ENCODE measurements at regions not wholly inside any gene's neighbourhood (a gene's known extent, or its start where the extent isn't known, plus 50 kb on each side); places are given as distances from the start of the nearest gene placed in this dataset.
"Not testable (repeated sequence)": the region's sequence is repeated elsewhere in the genome, so short reads cannot be mapped to it uniquely, and the experiment has no call there.

DNA sequence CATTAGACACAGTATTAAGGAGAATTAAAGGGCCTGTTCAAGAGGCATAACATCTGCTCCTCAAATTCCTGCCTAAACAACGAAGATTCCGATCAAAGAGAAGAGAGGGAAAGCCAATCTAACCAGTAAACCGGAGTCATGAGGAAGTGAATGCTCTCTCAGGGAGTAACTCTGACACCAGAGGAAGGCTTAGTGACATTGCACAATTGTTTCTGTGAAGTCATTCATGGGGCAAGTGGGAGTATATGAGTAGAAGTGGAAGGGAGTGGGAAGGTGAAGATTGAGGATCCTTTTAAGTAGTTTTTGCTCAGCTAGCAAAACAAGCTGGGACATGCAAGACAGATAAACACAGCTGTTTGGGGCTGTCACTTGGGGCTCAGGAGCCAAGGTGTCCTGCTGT is 136.4 kb upstream of the FAM174A start:
- DNase-seq (ENCODE audit: low read depth) = not testable (repeated sequence)

- not testable (repeated sequence) for DNase-seq (ENCODE audit: low read depth)
These were observed 155.8 kb upstream of the FAM174A start for GRCh38 chr5:100379254-100379858.

DNA sequence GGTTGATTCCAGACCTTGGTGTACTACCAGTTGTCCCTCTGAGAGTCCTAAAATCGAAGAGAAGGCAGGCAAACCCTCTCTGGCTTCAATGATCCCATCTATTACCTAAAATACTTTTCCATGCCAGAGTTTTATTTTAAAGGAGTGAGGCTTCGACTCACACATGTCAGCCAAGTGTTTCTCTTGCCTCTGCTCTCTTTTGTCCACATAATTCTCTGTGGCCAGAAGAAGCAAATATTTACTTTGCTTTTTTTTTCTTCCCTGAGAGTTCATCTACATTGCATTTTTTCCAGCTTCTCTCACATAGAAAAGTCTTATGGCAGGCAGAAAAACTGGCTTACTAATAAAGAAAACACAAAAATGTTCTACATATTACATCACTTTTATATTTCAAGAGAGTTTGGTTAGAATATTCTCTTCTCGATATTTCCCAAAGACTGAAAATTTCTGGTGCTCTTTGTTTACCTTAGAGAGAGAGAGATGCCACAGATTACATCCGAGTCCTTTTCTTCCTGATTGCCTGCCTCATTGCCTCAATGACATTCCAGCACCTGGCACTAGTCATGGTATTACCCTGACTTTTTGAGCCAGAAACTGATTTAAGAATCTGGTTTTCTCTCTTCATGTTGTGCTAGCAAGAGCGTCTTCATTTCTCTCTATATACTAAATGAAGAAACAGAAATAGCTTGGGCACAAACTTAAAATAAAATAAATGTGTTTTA is 170.3 kb upstream of the FAM174A start:
- DNase-seq (ENCODE audit: low read depth) = not testable (repeated sequence)

GRCh38 chr5:100364343-100364742 is 170.8 kb upstream of the FAM174A start:
- DNase-seq (ENCODE audit: low read depth) = peak; percentile 11

DNA sequence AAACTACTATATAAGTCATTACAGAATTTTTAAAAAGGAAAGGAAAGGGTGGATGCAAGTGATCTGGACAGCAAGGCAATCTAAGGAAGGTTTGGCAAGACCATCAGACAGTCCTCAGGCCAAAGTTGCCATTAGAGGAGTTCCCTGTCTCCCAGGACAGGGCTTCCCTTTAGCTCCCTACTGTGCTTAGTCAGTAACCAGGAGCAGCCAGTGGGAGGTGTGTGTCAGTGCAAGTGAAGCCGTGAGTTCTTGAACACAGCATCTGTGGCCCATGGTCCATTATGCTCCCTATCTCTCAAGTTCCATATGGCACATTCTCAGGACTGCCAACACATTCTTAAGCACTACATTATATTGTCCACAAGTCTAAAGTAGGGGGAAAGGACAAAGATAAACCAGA is 175.2 kb upstream of the FAM174A start:
- DNase-seq (ENCODE audit: low read depth) = not testable (repeated sequence)

- not testable (repeated sequence) for DNase-seq (ENCODE audit: low read depth)
These were observed 188.9 kb upstream of the FAM174A start for GRCh38 chr5:100346269-100346668.

GRCh38 chr5:100341485-100341884 is 193.7 kb upstream of the FAM174A start:
- DNase-seq (ENCODE audit: low read depth) = not testable (repeated sequence)

DNA sequence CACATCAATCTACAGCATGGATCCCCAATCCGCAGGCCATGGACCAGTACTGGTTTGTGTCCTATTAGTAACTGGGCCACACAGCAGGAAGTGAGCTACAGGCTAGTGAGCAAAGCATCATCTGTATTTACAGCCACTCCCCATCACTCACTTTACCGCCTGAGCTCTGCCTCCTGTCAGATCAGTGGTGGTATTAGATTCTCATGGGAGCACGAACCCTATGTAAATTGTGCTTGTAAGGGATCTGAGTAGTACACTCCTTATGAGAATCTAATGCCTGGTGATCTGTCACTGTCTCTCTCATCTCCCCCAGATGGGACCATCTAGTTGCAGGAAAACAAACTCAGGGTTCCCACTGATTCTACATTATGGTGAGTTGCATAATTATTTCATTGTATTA is 212.7 kb upstream of the FAM174A start:
- no peak for DNase-seq (ENCODE audit: low read depth)

GRCh38 chr5:100319885-100320284 is 215.3 kb upstream of the FAM174A start:
- DNase-seq (ENCODE audit: low read depth) = no peak

DNA sequence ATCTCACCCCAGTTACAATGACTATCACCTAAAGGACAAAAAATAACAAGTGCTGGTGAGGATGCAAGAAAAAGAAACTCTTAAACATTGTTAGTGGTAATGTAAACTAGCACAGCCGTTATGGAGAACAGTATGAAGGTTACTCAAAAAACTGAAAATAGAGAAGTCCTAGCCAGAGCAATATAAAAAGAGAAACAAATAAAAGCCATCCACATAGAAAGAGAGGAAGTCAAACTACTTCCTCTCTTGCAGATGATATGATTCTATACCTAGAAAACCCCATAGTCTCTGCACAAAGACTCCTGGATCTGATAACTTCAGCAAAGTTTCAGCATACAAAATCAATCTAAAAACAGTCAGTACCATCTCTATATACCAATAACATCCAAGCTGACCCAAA is 221.5 kb upstream of the FAM174A start:
- no peak for DNase-seq (ENCODE audit: low read depth)

DNA sequence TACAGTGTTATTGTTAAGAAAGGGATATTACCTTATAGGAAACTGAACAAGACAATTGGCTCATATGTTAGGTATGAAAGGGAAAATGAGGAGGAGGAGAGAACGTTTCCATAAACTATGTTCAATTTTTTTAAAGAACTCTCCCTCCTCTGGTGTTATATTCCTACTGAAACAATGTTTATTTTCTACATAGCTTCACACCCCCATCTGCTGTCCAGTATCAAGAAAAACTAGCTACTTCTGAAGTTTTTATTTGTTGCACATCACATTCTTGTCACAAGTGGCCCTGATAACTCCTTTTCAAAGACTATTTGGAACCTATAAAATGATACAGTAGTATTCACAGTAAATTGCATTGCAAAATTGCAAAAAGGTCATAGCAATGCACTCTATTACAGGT is 223.4 kb upstream of the FAM174A start:
- DNase-seq (ENCODE audit: low read depth) = no peak

DNA sequence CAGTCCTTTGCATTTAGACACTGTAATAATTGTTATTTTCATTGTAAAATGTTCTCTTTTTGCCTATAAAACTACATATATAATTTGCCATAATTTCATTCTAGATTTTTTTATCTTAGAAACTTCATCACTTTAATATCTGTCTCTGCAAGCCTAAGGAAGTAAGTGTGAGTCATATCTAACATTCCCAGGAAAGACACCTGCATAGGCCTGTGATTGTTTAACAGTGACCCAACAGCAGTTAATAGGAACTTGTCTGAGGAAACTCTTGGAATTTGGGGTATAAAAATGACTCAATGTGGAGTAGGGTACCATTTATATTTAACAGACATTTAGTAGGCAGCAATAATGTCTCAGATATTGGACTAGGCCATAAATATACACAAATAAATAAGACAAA is 229.2 kb upstream of the FAM174A start:
- DNase-seq (ENCODE audit: low read depth) = peak; percentile 5

DNA sequence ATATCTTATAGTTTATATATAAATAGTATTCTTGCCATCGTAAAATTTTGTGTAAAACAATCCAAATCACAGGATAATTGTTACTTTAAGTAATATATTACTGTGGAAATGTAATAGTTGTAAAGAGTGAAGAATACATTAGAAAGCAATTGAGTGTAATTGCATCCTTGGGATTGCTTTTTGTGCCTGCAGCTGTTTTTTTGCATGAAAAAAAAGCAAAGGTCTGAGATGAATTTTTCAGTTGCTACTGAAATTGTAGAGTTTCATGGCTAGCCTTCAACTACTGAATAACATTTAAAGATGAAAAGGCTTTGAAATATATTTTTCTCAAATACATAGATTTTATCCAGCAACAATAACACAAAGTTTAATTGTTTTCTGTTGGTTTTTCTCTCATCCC is 232.0 kb upstream of the FAM174A start:
- DNase-seq (ENCODE audit: low read depth) = no peak

GRCh38 chr5:100299261-100299660 is 235.9 kb upstream of the FAM174A start:
- DNase-seq (ENCODE audit: low read depth) = no peak

- no peak for DNase-seq (ENCODE audit: low read depth)
These were observed 259.1 kb upstream of the FAM174A start for GRCh38 chr5:100276071-100276470.

DNA sequence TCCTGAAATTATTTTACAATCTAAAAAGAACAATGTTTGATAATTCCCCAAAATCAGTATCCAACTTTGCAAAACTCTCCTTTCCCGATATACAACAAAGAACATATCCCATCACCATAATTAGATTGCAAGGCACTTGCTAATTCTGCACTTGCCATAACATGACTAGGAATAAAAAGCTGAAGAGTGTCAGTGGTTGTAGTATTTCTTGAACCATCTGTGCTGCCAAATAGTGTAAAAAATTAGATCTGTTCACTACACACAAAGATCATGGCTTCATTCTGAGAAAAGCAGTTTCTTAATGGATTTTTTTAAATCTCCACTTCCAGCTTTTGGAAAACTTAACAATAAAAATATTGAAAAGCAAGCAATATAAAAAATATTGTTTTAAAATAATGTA is 259.5 kb upstream of the FAM174A start:
- no peak for DNase-seq (ENCODE audit: low read depth)

- peak; percentile 1 for DNase-seq (ENCODE audit: low read depth)
These were observed 261.2 kb upstream of the FAM174A start for GRCh38 chr5:100273846-100274580.

GRCh38 chr5:100270023-100270771 is 265.0 kb upstream of the FAM174A start:
- peak; percentile 79 for DNase-seq (ENCODE audit: low read depth)

GRCh38 chr5:100260968-100261367 is 274.2 kb upstream of the FAM174A start:
- DNase-seq (ENCODE audit: low read depth) = no peak

GRCh38 chr5:100252944-100253343 is 282.2 kb upstream of the FAM174A start:
- no peak for DNase-seq (ENCODE audit: low read depth)

DNA sequence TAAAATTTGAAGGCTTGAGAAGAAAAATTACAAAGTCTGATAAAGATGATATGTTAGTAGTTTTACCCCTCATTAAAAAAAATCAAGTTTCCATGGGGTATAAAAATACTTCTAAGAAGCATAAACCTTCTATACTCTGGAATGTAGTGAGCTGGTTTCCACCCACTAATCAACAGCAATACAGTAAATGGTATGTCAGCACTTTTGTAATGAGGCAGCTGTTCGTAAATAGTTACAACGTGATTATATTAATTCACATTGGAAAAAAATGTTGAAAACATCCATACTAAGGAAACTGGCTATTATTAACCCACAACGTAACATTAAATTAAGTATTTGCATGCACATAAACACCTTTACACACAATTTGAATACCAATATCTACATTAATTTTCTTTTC is 283.1 kb upstream of the FAM174A start:
- DNase-seq (ENCODE audit: low read depth) = no peak

DNA sequence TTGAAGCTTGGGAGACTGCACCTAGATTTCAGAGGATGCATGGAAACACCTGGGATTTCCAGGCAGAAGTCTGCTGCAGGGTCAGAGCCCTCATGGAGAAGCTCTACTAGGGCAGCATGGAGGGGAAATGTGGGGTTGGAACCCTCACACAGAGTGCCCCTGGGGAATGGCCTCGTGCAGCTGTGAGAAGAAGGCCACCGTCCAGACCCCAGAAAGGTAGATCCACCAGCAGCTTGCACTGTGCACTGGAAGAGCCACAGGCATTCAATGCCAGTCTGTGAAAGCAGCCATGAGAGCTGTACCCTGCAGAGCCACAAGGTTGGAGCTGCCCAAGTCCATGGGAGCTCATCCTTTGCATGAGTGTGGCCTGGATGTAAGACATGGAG is 285.3 kb upstream of the FAM174A start:
- DNase-seq (ENCODE audit: low read depth) = no peak

Measured in HT1080 (cell line).